ENCODE measurements at regions not wholly inside any gene's neighbourhood (a gene's known extent, or its start where the extent isn't known, plus 50 kb on each side); places are given as distances from the start of the nearest gene placed in this dataset.

DNA sequence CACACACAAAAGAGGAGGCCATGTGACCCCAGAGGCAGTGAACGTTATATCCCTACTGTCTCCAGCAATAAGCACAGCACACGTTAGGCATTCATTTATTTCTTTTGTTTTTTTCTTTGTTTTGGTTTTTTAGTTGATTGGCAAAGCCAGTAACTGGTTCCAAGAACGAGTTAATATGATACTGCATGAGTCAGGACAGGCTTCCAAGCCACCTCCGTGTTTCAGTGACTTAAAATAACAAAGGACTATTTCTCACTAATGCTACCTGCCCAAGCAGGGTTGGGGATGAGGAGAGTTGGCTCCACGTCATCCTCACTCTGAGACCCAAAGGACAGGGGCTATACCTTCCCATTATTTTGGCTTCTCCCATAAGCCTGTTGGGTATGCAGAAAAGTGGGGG, 130.5 kb downstream of the ST8SIA2 start:
- H3K4me3 ChIP-seq (replicated peaks in 1 of 2; ENCODE audit: low read depth in 2 of 2, low read length in 2 of 2): no peak overlapping the region
- no peak for TF ChIP-seq CTCF (IDR thresholded peaks at IDR 0.05; ENCODE audit: low read depth, low read length)
- DNase-seq (ENCODE audit: low read depth in 2 of 2): no peak

DNA sequence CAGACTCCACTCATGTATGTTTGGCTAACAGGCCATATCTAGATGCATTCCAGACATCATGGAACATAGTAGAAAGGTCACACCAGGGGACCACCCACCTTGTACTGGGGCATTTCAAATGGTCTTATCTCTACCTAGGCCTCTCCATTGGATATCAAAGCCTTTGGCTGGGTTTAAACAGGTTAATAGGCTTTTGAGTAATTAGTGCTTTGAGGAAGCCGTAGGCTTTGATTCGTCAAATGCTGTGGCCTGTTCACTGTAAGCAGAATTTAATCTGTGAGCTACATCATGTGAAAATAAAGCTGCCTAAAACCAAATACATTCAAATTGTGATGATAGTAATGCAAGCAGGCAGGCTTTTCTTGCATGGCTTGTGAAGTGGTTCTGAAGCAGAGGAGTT, 129.5 kb downstream of the ST8SIA2 start:
- H3K4me3 ChIP-seq (replicated peaks in 1 of 2; ENCODE audit: low read depth in 2 of 2, low read length in 2 of 2): no peak overlapping the region
- no peak for DNase-seq (ENCODE audit: low read depth in 2 of 2)
- no peak for TF ChIP-seq CTCF (IDR thresholded peaks at IDR 0.05; ENCODE audit: low read depth, low read length)

DNA sequence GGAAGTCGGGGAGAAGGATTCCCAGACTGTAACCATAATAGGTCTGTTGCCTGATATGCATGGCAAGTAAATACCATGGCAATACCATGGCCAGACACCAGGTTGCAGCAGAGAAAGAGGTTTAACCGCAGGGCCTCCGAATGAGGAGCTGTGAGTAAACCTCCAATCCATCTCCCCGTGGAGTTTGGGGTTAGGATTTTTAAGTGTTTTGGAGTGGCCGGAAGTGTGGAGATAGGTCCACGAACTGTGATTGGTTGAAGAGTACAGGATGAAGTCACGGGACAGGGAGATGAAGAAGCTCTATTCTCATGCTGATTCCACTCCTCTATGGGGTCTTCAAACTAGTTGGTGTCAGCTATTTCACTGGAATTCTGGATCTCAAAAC, 127.9 kb downstream of the ST8SIA2 start:
- TF ChIP-seq CTCF (IDR thresholded peaks at IDR 0.05; ENCODE audit: low read depth, low read length): peak; percentile 57
- DNase-seq (ENCODE audit: low read depth in 2 of 2): peak; percentile 69 to 93
- no peak overlapping the region for H3K4me3 ChIP-seq (replicated peaks in 1 of 2; ENCODE audit: low read depth in 2 of 2, low read length in 2 of 2)

DNA sequence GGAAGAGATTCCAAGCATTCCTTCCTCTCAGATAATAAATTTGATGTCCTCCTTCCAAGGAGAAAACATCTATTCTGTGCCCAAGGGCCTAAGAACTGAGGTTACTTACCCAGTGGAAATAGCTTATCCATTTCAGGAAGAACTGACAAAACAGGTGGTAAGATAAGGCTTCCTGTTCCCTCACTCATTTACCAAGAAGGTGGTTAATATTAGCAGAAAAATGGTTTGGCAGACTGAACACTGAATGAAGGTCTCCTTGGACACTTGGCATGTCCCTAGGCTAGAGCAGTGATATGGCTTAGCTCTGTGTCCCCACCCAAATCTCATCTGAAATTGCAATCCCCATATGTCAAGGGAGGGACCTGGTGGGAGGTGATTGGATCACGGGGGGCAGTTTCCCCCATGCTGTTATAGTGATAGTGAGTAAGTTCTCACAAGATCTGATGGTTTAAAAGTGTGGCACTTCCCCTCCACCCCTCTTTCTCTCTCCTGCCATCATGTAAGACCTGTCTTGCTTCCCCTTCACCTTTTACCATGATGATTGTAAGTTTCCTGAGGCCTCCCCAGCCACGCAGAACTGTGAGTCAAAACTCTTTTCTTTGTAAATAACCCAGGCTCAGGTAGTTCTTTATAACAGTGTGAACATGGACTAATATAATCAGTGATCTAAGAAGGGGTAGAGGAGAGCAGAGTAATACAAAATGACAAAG, 127.4 kb downstream of the ST8SIA2 start:
- TF ChIP-seq CTCF (IDR thresholded peaks at IDR 0.05; ENCODE audit: low read depth, low read length): no peak
- no peak overlapping the region for H3K4me3 ChIP-seq (replicated peaks in 1 of 2; ENCODE audit: low read depth in 2 of 2, low read length in 2 of 2)
- DNase-seq (ENCODE audit: low read depth in 2 of 2): no peak

GRCh38 chr15:92519709-92520108, 126.0 kb downstream of the ST8SIA2 start:
- peak in 1 of 2 donors; percentile 3 for DNase-seq (ENCODE audit: low read depth in 2 of 2)
- no peak for TF ChIP-seq CTCF (IDR thresholded peaks at IDR 0.05; ENCODE audit: low read depth, low read length)
- no peak overlapping the region for H3K4me3 ChIP-seq (replicated peaks in 1 of 2; ENCODE audit: low read depth in 2 of 2, low read length in 2 of 2)

All from cardiac fibroblast (primary cell).